NCI-H1930 (cell line): ENCODE measurements at regions not wholly inside any gene's neighbourhood (a gene's known extent, or its start where the extent isn't known, plus 50 kb on each side); places are given as distances from the start of the nearest gene placed in this dataset.
"Not testable (repeated sequence)": the region's sequence is repeated elsewhere in the genome, so short reads cannot be mapped to it uniquely, and the experiment has no call there.

Experiments
- DNase-seq, 2 experiments: peaks; one replicate each; lab custom pipeline; 2025; lab: John Stamatoyannopoulos, UW

GRCh38 chr9:6104406-6104805 is 89.0 kb upstream of the RANBP6 start:
- DNase-seq, result not testable (repeated sequence)

- not testable (repeated sequence) for DNase-seq
These were observed 88.5 kb upstream of the RANBP6 start for GRCh38 chr9:6103911-6104310.

GRCh38 chr9:6102336-6102987 is 87.0 kb upstream of the RANBP6 start:
- not testable (repeated sequence) for DNase-seq

- not testable (repeated sequence) for DNase-seq
These were observed 86.3 kb upstream of the RANBP6 start for GRCh38 chr9:6101725-6102124.

- not testable (repeated sequence) for DNase-seq
These were observed 83.9 kb upstream of the RANBP6 start for GRCh38 chr9:6099346-6099745.

GRCh38 chr9:6098431-6098830 is 83.0 kb upstream of the RANBP6 start:
- DNase-seq, result no peak

GRCh38 chr9:6096821-6097220 is 81.4 kb upstream of the RANBP6 start:
- DNase-seq, result no peak

DNA sequence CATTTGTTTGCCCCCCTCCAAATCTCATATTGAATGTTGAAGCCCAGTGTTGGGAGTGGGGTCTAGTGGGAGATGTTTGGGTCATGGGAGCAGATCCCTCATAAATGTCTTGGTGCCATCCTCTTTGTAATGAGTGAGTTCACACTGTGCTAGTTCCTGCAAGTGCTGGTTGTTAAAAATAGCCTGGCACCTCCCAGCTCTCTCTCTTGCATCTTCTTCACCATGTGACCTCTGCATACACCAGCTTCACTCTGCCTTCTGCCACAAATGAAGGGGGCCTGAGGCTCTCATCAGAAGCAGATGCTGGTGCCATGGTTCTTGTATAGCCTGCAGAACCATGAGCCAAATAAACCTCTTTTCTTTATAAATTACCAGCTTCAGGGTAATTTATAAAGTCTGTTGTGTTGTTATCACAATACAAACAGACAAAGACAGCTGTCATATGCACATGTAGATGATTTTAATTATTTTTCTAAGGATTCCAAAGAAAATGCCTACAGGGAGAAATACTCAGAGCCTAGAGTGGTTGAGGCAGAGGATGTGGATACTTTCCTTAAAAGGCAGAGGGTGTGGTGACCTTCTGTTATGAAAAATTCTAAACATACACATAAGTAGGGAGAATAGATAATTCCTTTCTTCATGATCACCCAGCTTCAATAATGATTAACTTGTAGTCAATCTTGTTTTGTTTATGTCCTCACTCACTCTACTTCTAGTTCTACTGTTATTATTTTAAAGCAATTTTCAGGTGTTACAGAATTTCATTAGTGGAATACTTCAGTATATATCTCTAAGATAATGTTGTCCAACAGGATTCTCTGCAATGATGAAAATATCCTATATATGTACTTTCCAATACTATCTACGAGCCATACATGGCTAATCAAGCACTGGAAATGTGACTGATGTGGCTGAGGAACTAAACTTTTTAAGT is 75.1 kb upstream of the RANBP6 start:
- no peak for DNase-seq

DNA sequence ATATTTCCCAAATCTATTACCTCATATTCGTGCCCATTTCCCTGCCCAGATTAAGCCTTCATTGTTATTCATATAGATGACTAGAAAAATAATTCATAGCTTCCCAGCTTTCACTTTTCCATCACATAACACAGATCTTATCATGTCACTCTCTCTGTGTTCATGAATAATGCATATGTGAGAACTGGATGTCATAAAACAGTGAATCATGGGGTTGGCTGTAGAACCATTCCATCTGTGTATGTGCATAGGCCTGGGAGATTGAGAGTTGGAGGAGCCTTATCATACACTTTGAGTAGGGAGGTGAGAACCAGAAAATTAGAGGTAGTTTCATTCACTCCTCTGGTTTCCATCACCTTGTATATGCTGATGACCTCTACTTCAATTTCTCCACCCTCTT is 73.9 kb upstream of the RANBP6 start:
- no peak for DNase-seq

DNA sequence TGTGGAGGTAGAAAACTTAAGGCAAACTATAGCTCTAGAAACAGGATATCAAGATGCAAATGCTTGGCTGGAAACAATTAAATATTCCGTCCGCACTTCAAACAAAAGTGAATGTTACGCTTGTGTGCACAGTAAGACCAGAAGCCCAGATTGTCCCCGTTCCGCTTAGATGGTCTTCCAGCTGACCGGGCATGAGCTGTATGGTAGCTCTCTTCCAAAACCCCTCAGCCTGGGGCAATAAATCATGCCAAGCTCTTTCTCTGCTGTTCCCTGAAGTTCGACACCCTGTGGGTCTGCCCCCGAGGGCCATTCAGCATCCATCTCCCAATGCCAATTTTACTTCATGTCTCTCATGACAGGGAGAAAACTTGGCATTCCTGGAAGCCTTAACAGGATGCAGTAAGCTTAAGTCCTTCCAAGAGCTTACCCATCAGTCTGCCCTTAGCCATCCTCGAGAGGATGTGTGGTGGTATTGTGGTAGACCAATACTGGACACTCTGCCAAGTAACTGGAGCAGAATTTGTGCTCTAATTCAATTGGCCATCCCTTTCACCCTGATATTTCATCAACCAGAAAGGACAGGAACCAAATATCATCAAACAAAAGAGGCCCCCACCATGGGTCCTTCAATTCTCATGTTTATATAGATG is 70.7 kb upstream of the RANBP6 start:
- no peak for DNase-seq

DNA sequence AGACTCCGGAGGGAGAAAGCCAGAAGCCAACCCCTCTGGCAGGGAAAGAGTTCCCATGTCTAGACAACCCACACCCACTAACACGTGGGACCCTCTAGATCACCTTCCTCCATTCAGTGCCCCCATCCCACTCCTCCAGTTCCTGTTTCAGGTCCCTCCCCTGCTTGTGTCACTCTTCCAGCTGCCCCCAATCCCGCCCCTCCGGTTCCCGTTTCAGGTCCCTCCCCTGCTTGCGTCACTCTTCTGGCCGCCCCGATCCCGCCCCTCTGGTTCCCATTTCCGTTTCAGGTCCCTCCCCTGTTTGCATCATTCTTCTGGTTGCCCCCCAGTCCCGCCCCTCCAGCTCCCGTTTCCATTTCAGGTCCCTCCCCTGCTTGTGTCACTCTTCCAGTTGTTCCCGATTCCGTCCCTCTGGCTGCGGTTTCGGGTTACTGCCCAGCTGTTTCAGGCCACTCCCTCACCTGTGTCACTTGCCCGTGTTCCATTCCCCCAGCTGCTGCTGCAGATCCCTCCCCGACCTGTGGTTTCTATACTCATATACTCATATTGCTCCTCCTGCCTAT is 64.8 kb upstream of the RANBP6 start:
- DNase-seq, result peak; percentile 93 to 98

- DNase-seq, result peak in 1 of 2 experiments; percentile 39
These were observed 64.0 kb upstream of the RANBP6 start for GRCh38 chr9:6079386-6079785.

DNA sequence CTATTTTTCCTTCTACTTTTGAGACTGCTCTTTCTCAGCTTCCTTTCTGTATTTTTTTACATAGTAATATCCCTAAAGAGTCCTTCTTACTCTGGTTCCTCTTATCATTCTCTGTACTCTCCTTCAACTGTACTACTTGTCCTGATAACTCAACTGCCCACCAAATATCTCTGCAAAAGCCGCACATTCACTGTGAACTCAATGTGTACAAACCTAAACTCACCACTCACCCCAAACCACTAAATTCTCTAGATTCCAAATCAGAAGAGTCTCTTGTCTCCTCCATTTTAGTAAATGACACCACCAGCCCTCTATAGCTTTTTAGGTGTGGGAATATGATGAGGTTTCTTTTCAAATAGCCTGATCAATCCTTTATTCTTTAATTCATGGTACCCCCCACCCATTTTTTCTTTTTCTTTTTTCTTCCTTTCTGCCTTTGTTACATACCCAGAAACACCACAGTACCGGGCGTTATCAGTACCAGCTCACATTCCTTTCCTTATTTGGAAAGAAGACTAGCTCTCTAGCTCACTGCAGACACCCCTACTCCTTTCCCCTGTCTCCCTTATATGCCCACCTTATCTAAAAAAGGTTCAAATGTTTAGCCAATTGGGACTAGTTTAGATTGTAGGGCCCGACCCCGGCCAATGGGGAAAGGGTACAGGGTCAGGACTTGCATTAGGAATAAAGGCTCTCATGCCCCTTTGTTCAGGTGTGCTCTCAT is 63.1 kb upstream of the RANBP6 start:
- DNase-seq, result no peak

DNA sequence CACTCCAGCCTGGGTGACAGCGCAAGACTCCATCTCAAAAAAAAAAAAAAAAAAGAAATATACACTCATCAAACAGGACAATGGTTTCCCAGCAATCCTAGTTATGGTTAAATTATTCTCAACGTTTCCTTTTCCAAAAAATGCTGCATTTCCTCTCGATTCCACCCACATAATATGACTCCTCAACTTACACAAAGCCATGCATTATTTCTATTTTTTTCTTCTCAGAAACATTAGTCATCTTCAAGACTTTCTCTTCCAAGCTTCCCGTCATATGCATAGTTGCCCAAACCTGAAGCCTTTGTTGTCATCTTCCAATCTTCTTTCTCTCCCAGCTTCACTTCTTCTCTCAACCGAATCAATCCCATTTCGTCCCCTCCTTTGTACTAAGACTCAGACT is 61.4 kb upstream of the RANBP6 start:
- no peak for DNase-seq

- no peak for DNase-seq
These were observed 58.3 kb upstream of the RANBP6 start for GRCh38 chr9:6073731-6074130.

DNA sequence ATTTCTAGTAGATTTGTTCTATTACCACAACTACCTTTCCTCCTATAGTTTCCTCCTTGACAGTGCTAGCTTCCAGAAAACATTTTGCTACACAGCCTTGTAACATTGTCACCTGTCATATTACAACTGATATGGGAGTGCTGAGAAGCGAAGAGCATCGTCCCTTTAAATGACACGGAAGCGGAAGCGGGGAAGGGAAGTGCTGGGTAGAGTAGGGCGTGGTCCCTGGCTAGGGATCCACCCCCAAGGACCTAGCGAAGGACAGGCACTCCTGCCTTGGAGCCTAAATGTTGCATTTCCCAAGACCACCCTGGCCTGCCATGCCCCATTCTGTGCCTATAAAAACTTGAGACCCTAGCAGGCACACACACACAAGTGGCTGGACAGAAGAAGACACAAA is 57.4 kb upstream of the RANBP6 start:
- no peak for DNase-seq

DNA sequence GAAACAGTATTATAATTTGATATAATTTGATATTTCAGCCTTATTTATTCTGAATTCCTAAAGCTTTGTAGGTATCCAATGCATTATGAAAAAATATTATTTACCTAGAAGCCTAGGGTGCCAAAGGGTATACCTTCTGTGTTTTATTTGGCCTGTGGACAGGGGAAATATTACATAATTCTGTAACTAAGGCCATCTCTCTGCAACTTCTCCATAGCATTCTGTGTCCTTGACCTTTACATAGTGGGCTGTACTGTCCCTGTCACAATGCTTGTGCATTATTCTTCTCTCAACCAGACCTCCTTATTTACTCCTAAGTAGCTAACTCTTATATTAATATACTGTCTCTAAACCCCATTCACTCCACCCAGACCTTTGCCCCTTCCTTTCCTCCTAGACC is 57.0 kb upstream of the RANBP6 start:
- no peak for DNase-seq

GRCh38 chr9:6068983-6069382 is 53.6 kb upstream of the RANBP6 start:
- DNase-seq, result no peak

- no peak for DNase-seq
These were observed 52.0 kb upstream of the RANBP6 start for GRCh38 chr9:6067426-6067825.
